Gastroesophageal sphincter (tissue), 3 donors: ENCODE measurements at regions not wholly inside any gene's neighbourhood (a gene's known extent, or its start where the extent isn't known, plus 50 kb on each side); places are given as distances from the start of the nearest gene placed in this dataset.

Source experiments
- CTCF ChIP-seq, 4 experiments: fragments of 200-600 bp in 2 of 4; fragments of 450-650 bp in 2 of 4; sonication (generic) in 1 of 4; IDR thresholded peaks; one replicate each; pipeline ENCODE4 v1.5.1; 2017 to 2019; ENCODE audit warnings: antibody characterized with exemption in 4 of 4, mild to moderate bottlenecking in 2 of 4, moderate library complexity in 2 of 4
- EP300 ChIP-seq: sonication (generic); formaldehyde crosslinking; IDR thresholded peaks from one replicate; pipeline ENCODE4 v1.6.1; 2017; ENCODE audit warnings: antibody characterized with exemption, mild to moderate bottlenecking
- POLR2A ChIP-seq, 2 donors: fragments of 450-650 bp; IDR thresholded peaks; one replicate each; pipeline ENCODE4 v1.6.1; 2017; ENCODE audit warnings: antibody characterized with exemption in 2 of 2, mild to moderate bottlenecking in 2 of 2, moderate library complexity in 1 of 2
- POLR2AphosphoS5 ChIP-seq: sonication (generic); formaldehyde crosslinking; IDR thresholded peaks from one replicate; pipeline ENCODE4 v1.6.1; 2017; ENCODE audit warnings: antibody characterized with exemption

DNA sequence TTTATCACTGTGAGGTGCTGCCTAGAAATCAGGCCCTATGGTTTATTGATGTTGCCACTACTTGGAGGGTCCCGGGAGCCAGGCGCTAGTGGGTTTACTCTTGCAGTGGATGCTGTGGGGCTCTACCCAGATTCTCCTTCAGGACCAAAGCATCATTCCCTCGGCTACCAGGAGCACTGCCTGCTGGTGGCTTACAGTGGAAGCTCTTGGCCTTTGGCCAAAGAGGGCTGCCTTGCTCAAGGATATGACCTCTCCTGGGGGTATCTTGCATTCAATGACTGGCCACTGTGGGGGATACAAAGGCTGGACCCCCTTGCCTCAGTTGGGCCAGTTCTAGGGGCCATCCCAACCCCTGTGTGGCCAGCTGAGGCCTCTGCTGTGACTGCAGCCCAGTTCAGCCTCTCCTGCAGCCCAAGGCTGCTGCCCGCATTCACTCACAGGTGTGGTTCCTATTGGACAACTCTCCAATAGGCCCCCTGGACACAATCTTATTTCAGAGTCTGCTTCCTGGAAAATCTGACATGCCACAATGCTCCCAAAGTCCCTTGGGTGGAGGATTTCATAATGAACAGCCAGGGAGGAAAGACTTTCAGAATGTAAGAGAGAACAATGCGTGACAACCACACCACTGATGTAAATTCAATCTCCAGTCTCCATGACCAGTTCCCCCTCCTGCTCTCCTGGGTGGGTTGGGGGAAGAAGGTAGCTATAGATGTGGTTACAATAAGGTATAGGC, 196.3 kb downstream of the SNX10 start:
- TF ChIP-seq CTCF (IDR thresholded peaks at IDR 0.05) (no peak), POLR2A (IDR thresholded peaks at IDR 0.05) (no peak), EP300 (no peak), POLR2AphosphoS5 (no peak)
